ENCODE measurements at regions not wholly inside any gene's neighbourhood (a gene's known extent, or its start where the extent isn't known, plus 50 kb on each side); places are given as distances from the start of the nearest gene placed in this dataset.

- Histone ChIP-seq H3K9me3 (no peaks in the 10 kb centered on the region), H3K4me3 (ENCODE audit: low read depth in 2 of 2, low read length in 1 of 2) (no peak overlapping the region), H3F3A (replicated peaks; ENCODE audit: insufficient read depth) (no peaks in the 10 kb centered on the region), H3K4me2 (no peak overlapping the region), H3K9me2 (no peaks in the 10 kb centered on the region), H3K9ac (no peak overlapping the region), H4K20me1 (ENCODE audit: insufficient read depth) (no peaks in the 10 kb centered on the region), H3K36me3 (replicated peaks in 1 of 2; ENCODE audit: control insufficient read depth in 1 of 2, insufficient read depth in 2 of 2, low read length in 1 of 2) (no peaks in the 10 kb centered on the region), H3K27me3 (ENCODE audit: insufficient read depth) (no peaks in the 10 kb centered on the region), H2AFZ (ENCODE audit: low read depth) (no peak overlapping the region), H3K4me1 (ENCODE audit: control insufficient read depth in 1 of 2, insufficient read depth in 2 of 2, low read depth in 1 of 2, low read length in 1 of 2) (no peaks in the 10 kb centered on the region), H3K79me2 (ENCODE audit: insufficient read depth) (no peaks in the 10 kb centered on the region), H3K27ac (ENCODE audit: low read depth in 2 of 2, low read length in 1 of 2) (no peak overlapping the region)
- ChIA-PET CTCF (no interaction called here), POLR2A (no interaction called here)
- no peak for DNase-seq
- TF ChIP-seq RAD21 (IDR thresholded peaks at IDR 0.05; ENCODE audit: low read length) (no peak), YY1 (IDR thresholded peaks at IDR 0.05; ENCODE audit: low read depth) (no peak), MEF2A (IDR thresholded peaks at IDR 0.05; ENCODE audit: borderline replicate concordance, low read depth) (no peak), TEAD4 (IDR thresholded peaks at IDR 0.05; ENCODE audit: borderline replicate concordance, insufficient read depth) (no peak), FOSL2 (IDR thresholded peaks at IDR 0.05; ENCODE audit: borderline replicate concordance, low read depth) (no peak), CTCF (IDR thresholded peaks at IDR 0.05) (no peak), USF2 (IDR thresholded peaks at IDR 0.05; ENCODE audit: borderline replicate concordance, low read depth, low read length) (no peak), SMC3 (IDR thresholded peaks at IDR 0.05; ENCODE audit: low read depth, low read length) (no peak), ZBTB33 (IDR thresholded peaks at IDR 0.05; ENCODE audit: borderline replicate concordance, low read depth) (no peak), IRF3 (IDR thresholded peaks at IDR 0.05; ENCODE audit: low read depth, low read length) (no peak), JUND (IDR thresholded peaks at IDR 0.05) (no peak), USF1 (IDR thresholded peaks at IDR 0.05; ENCODE audit: borderline replicate concordance, low read depth) (no peak), NFIC (IDR thresholded peaks at IDR 0.05; ENCODE audit: borderline replicate concordance) (no peak)
- WGBS (ENCODE audit: low lambda C conversion rate) = 15% methylated on average over 2 of the region's 2 CpGs
These were observed 400.1 kb downstream of the TDRD3 start for GRCh38 chr13:60797112-60797511.

Data from SK-N-SH (cell line).